AG08395 (cell line): ENCODE measurements at regions not wholly inside any gene's neighbourhood (a gene's known extent, or its start where the extent isn't known, plus 50 kb on each side); places are given as distances from the start of the nearest gene placed in this dataset.
"Not testable (repeated sequence)": the region's sequence is repeated elsewhere in the genome, so short reads cannot be mapped to it uniquely, and the experiment has no call there.

Experiments used
- DNase-seq: peaks from one replicate; pipeline ENCODE4 v3.0.0; 2012; ENCODE audit warnings: mixed read lengths, low spot score

- no peak for DNase-seq
These were observed 50.7 kb upstream of the SYNDIG1 start for GRCh38 chr20:24418731-24419130.

- DNase-seq: no peak
These were observed 51.9 kb upstream of the SYNDIG1 start for GRCh38 chr20:24417485-24417884.

GRCh38 chr20:24415444-24415843 lies 54.0 kb upstream of the SYNDIG1 start:
- not testable (repeated sequence) for DNase-seq

GRCh38 chr20:24411834-24412216 lies 57.6 kb upstream of the SYNDIG1 start:
- no peak for DNase-seq

GRCh38 chr20:24411003-24411833 lies 58.2 kb upstream of the SYNDIG1 start:
- DNase-seq: no peak

- DNase-seq: no peak
These were observed 62.3 kb upstream of the SYNDIG1 start for GRCh38 chr20:24407151-24407550.

- no peak for DNase-seq
These were observed 62.7 kb upstream of the SYNDIG1 start for GRCh38 chr20:24406750-24407149.

- no peak for DNase-seq
These were observed 63.2 kb upstream of the SYNDIG1 start for GRCh38 chr20:24406251-24406650.

GRCh38 chr20:24405810-24406209 lies 63.6 kb upstream of the SYNDIG1 start:
- no peak for DNase-seq

GRCh38 chr20:24403406-24403805 lies 66.0 kb upstream of the SYNDIG1 start:
- DNase-seq: no peak

- DNase-seq: no peak
These were observed 67.2 kb upstream of the SYNDIG1 start for GRCh38 chr20:24402188-24402587.

GRCh38 chr20:24395151-24395550 lies 74.3 kb upstream of the SYNDIG1 start:
- no peak for DNase-seq

- DNase-seq: no peak
These were observed 75.5 kb upstream of the SYNDIG1 start for GRCh38 chr20:24393903-24394302.

- no peak for DNase-seq
These were observed 76.8 kb upstream of the SYNDIG1 start for GRCh38 chr20:24392612-24393011.

GRCh38 chr20:24389686-24390085 lies 79.7 kb upstream of the SYNDIG1 start:
- no peak for DNase-seq

- no peak for DNase-seq
These were observed 80.5 kb upstream of the SYNDIG1 start for GRCh38 chr20:24388828-24389380.

- DNase-seq: no peak
These were observed 83.9 kb upstream of the SYNDIG1 start for GRCh38 chr20:24385547-24385946.

GRCh38 chr20:24384865-24385264 lies 84.6 kb upstream of the SYNDIG1 start:
- DNase-seq: no peak

- no peak for DNase-seq
These were observed 86.7 kb upstream of the SYNDIG1 start for GRCh38 chr20:24382743-24383142.

GRCh38 chr20:24382331-24382730 lies 87.1 kb upstream of the SYNDIG1 start:
- DNase-seq: no peak

- DNase-seq: no peak
These were observed 87.5 kb upstream of the SYNDIG1 start for GRCh38 chr20:24381886-24382285.

- DNase-seq: peak; percentile 35
These were observed 89.9 kb upstream of the SYNDIG1 start for GRCh38 chr20:24379484-24379927.

GRCh38 chr20:24378661-24379483 lies 90.6 kb upstream of the SYNDIG1 start:
- no peak for DNase-seq
